Renal pelvis (tissue), 1 donor: ENCODE measurements at regions not wholly inside any gene's neighbourhood (a gene's known extent, or its start where the extent isn't known, plus 50 kb on each side); places are given as distances from the start of the nearest gene placed in this dataset.

ENCODE experiments used
- DNase-seq: peaks from one replicate; pipeline ENCODE4 v3.0.0-alpha.2; 2013

GRCh38 chr7:86972072-86972471, 87.4 kb downstream of the ELAPOR2 start:
- DNase-seq, result no peak

GRCh38 chr7:86970986-86971385, 88.5 kb downstream of the ELAPOR2 start:
- DNase-seq, result no peak

GRCh38 chr7:86970547-86970946, 88.9 kb downstream of the ELAPOR2 start:
- DNase-seq, result no peak

GRCh38 chr7:86969865-86970264, 89.6 kb downstream of the ELAPOR2 start:
- DNase-seq, result no peak

- DNase-seq, result no peak
Measured at GRCh38 chr7:86968618-86969017, 90.8 kb downstream of the ELAPOR2 start.

- no peak for DNase-seq
Measured at GRCh38 chr7:86966916-86967315, 92.5 kb downstream of the ELAPOR2 start.

GRCh38 chr7:86965727-86966120, 93.7 kb downstream of the ELAPOR2 start:
- DNase-seq, result no peak

GRCh38 chr7:86964973-86965726, 94.3 kb downstream of the ELAPOR2 start:
- no peak for DNase-seq

GRCh38 chr7:86963599-86964230, 95.7 kb downstream of the ELAPOR2 start:
- no peak for DNase-seq

- DNase-seq, result no peak
Measured at GRCh38 chr7:86962623-86963022, 96.8 kb downstream of the ELAPOR2 start.

GRCh38 chr7:86961686-86962085, 97.8 kb downstream of the ELAPOR2 start:
- DNase-seq, result no peak

GRCh38 chr7:86958380-86958779, 101.1 kb downstream of the ELAPOR2 start:
- DNase-seq, result no peak

- DNase-seq, result no peak
Measured at GRCh38 chr7:86956567-86956966, 102.9 kb downstream of the ELAPOR2 start.

- DNase-seq, result no peak
Measured at GRCh38 chr7:86955895-86956503, 103.5 kb downstream of the ELAPOR2 start.

GRCh38 chr7:86954971-86955370, 104.5 kb downstream of the ELAPOR2 start:
- no peak for DNase-seq

GRCh38 chr7:86953653-86954336, 105.7 kb downstream of the ELAPOR2 start:
- DNase-seq, result no peak

- no peak for DNase-seq
Measured at GRCh38 chr7:86953219-86953618, 106.2 kb downstream of the ELAPOR2 start.

- DNase-seq, result no peak
Measured at GRCh38 chr7:86951895-86952294, 107.6 kb downstream of the ELAPOR2 start.

GRCh38 chr7:86950944-86951343, 108.5 kb downstream of the ELAPOR2 start:
- no peak for DNase-seq

- DNase-seq, result no peak
Measured at GRCh38 chr7:86950360-86950759, 109.1 kb downstream of the ELAPOR2 start.

- no peak for DNase-seq
Measured at GRCh38 chr7:86949779-86950260, 109.6 kb downstream of the ELAPOR2 start.

- DNase-seq, result no peak
Measured at GRCh38 chr7:86949052-86949778, 110.2 kb downstream of the ELAPOR2 start.
